ENCODE measurements at regions not wholly inside any gene's neighbourhood (a gene's known extent, or its start where the extent isn't known, plus 50 kb on each side); places are given as distances from the start of the nearest gene placed in this dataset.
A peak's percentile ranks its signal among the peaks of the same experiment; 100 is the strongest.

DNA sequence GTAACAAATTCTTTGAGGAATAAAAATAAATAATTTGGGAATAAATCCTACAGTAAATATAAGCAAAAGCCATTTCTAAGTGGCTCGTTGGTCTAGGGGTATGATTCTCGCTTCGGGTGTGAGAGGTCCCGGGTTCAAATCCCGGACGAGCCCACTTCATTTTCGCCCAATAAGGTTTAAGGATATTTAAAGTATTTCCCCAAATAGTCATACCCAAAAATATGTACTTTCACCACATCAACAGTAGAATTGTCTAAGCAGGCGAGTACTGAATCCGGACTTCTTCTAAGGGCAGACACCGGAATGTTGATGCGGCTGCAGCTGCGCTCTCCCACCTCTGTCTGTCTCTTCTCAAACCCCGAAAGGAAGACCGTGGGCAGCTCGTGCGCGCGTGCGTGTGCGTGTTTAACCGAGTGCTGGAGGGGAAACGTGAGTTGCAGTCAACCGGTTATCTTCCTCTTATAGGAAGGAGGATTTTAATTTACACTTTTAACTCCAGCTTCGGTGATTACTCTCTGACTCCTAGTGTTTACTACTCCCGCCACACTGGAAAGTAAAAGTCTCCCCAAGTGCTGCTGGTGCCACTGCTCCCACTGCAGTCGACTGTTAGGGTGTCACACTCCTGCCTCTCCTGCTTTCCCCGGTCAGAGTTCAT lies 155.7 kb upstream of the PRSS16 start (continued):
- TF ChIP-seq, protein P1, sequence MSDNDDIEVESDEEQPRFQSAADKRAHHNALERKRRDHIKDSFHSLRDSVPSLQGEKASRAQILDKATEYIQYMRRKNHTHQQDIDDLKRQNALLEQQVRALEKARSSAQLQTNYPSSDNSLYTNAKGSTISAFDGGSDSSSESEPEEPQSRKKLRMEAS (IDR thresholded peaks at IDR 0.05) = 0 out of 2 replicates have a peak, but pooled peaks have one; percentile 16
- no peak for TF ChIP-seq ARNT2 (CRISPR knock-in tag; IDR thresholded peaks at IDR 0.05; ENCODE audit: low read depth)
- TF ChIP-seq, protein P2, sequence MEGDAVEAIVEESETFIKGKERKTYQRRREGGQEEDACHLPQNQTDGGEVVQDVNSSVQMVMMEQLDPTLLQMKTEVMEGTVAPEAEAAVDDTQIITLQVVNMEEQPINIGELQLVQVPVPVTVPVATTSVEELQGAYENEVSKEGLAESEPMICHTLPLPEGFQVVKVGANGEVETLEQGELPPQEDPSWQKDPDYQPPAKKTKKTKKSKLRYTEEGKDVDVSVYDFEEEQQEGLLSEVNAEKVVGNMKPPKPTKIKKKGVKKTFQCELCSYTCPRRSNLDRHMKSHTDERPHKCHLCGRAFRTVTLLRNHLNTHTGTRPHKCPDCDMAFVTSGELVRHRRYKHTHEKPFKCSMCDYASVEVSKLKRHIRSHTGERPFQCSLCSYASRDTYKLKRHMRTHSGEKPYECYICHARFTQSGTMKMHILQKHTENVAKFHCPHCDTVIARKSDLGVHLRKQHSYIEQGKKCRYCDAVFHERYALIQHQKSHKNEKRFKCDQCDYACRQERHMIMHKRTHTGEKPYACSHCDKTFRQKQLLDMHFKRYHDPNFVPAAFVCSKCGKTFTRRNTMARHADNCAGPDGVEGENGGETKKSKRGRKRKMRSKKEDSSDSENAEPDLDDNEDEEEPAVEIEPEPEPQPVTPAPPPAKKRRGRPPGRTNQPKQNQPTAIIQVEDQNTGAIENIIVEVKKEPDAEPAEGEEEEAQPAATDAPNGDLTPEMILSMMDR (CRISPR knock-in tag; IDR thresholded peaks at IDR 0.05) = no peak
- no peak for TF ChIP-seq MEIS1 (CRISPR knock-in tag; IDR thresholded peaks at IDR 0.05; ENCODE audit: borderline replicate concordance)
- TF ChIP-seq, protein P3, sequence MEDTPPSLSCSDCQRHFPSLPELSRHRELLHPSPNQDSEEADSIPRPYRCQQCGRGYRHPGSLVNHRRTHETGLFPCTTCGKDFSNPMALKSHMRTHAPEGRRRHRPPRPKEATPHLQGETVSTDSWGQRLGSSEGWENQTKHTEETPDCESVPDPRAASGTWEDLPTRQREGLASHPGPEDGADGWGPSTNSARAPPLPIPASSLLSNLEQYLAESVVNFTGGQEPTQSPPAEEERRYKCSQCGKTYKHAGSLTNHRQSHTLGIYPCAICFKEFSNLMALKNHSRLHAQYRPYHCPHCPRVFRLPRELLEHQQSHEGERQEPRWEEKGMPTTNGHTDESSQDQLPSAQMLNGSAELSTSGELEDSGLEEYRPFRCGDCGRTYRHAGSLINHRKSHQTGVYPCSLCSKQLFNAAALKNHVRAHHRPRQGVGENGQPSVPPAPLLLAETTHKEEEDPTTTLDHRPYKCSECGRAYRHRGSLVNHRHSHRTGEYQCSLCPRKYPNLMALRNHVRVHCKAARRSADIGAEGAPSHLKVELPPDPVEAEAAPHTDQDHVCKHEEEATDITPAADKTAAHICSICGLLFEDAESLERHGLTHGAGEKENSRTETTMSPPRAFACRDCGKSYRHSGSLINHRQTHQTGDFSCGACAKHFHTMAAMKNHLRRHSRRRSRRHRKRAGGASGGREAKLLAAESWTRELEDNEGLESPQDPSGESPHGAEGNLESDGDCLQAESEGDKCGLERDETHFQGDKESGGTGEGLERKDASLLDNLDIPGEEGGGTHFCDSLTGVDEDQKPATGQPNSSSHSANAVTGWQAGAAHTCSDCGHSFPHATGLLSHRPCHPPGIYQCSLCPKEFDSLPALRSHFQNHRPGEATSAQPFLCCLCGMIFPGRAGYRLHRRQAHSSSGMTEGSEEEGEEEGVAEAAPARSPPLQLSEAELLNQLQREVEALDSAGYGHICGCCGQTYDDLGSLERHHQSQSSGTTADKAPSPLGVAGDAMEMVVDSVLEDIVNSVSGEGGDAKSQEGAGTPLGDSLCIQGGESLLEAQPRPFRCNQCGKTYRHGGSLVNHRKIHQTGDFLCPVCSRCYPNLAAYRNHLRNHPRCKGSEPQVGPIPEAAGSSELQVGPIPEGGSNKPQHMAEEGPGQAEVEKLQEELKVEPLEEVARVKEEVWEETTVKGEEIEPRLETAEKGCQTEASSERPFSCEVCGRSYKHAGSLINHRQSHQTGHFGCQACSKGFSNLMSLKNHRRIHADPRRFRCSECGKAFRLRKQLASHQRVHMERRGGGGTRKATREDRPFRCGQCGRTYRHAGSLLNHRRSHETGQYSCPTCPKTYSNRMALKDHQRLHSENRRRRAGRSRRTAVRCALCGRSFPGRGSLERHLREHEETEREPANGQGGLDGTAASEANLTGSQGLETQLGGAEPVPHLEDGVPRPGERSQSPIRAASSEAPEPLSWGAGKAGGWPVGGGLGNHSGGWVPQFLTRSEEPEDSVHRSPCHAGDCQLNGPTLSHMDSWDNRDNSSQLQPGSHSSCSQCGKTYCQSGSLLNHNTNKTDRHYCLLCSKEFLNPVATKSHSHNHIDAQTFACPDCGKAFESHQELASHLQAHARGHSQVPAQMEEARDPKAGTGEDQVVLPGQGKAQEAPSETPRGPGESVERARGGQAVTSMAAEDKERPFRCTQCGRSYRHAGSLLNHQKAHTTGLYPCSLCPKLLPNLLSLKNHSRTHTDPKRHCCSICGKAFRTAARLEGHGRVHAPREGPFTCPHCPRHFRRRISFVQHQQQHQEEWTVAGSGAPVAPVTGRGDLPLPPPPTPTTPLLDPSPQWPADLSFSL (CRISPR knock-in tag; IDR thresholded peaks at IDR 0.05) = no peak
- no peak for TF ChIP-seq YY1 (IDR thresholded peaks at IDR 0.05; ENCODE audit: insufficient read depth, insufficient replicate concordance, low read depth, low read length)
- TF ChIP-seq, protein P4, sequence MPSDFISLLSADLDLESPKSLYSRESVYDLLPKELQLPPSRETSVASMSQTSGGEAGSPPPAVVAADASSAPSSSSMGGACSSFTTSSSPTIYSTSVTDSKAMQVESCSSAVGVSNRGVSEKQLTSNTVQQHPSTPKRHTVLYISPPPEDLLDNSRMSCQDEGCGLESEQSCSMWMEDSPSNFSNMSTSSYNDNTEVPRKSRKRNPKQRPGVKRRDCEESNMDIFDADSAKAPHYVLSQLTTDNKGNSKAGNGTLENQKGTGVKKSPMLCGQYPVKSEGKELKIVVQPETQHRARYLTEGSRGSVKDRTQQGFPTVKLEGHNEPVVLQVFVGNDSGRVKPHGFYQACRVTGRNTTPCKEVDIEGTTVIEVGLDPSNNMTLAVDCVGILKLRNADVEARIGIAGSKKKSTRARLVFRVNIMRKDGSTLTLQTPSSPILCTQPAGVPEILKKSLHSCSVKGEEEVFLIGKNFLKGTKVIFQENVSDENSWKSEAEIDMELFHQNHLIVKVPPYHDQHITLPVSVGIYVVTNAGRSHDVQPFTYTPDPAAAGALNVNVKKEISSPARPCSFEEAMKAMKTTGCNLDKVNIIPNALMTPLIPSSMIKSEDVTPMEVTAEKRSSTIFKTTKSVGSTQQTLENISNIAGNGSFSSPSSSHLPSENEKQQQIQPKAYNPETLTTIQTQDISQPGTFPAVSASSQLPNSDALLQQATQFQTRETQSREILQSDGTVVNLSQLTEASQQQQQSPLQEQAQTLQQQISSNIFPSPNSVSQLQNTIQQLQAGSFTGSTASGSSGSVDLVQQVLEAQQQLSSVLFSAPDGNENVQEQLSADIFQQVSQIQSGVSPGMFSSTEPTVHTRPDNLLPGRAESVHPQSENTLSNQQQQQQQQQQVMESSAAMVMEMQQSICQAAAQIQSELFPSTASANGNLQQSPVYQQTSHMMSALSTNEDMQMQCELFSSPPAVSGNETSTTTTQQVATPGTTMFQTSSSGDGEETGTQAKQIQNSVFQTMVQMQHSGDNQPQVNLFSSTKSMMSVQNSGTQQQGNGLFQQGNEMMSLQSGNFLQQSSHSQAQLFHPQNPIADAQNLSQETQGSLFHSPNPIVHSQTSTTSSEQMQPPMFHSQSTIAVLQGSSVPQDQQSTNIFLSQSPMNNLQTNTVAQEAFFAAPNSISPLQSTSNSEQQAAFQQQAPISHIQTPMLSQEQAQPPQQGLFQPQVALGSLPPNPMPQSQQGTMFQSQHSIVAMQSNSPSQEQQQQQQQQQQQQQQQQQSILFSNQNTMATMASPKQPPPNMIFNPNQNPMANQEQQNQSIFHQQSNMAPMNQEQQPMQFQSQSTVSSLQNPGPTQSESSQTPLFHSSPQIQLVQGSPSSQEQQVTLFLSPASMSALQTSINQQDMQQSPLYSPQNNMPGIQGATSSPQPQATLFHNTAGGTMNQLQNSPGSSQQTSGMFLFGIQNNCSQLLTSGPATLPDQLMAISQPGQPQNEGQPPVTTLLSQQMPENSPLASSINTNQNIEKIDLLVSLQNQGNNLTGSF (CRISPR knock-in tag; IDR thresholded peaks at IDR 0.05) = no peak
- TF ChIP-seq, protein P5, sequence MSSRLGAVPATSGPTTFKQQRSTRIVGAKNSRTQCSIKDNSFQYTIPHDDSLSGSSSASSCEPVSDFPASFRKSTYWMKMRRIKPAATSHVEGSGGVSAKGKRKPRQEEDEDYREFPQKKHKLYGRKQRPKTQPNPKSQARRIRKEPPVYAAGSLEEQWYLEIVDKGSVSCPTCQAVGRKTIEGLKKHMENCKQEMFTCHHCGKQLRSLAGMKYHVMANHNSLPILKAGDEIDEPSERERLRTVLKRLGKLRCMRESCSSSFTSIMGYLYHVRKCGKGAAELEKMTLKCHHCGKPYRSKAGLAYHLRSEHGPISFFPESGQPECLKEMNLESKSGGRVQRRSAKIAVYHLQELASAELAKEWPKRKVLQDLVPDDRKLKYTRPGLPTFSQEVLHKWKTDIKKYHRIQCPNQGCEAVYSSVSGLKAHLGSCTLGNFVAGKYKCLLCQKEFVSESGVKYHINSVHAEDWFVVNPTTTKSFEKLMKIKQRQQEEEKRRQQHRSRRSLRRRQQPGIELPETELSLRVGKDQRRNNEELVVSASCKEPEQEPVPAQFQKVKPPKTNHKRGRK (CRISPR knock-in tag; IDR thresholded peaks at IDR 0.05) = no peak
- peak; percentile 46; the same call in 1 of the 2 replicates for TF ChIP-seq PITX1 (CRISPR knock-in tag; IDR thresholded peaks at IDR 0.05)
- no peak for TF ChIP-seq MLLT10 (CRISPR knock-in tag; IDR thresholded peaks at IDR 0.05)
- TF ChIP-seq KLF15 (CRISPR knock-in tag; IDR thresholded peaks at IDR 0.05; ENCODE audit: borderline replicate concordance) = no peak
- no peak for TF ChIP-seq ZNF446 (CRISPR knock-in tag; IDR thresholded peaks at IDR 0.05)
- no peak for TF ChIP-seq SMARCE1 (IDR thresholded peaks at IDR 0.05; ENCODE audit: borderline replicate concordance)

Data from HepG2 (cell line).